Glomerular visceral epithelial cell (primary cell): ENCODE measurements at regions not wholly inside any gene's neighbourhood (a gene's known extent, or its start where the extent isn't known, plus 50 kb on each side); places are given as distances from the start of the nearest gene placed in this dataset.
"Not testable (repeated sequence)": the region's sequence is repeated elsewhere in the genome, so short reads cannot be mapped to it uniquely, and the experiment has no call there.

ENCODE experiments used
- DNase-seq: peaks from one replicate; pipeline ENCODE4 v3.0.0-alpha.2; 2016; ENCODE audit errors: extremely low spot score

DNA sequence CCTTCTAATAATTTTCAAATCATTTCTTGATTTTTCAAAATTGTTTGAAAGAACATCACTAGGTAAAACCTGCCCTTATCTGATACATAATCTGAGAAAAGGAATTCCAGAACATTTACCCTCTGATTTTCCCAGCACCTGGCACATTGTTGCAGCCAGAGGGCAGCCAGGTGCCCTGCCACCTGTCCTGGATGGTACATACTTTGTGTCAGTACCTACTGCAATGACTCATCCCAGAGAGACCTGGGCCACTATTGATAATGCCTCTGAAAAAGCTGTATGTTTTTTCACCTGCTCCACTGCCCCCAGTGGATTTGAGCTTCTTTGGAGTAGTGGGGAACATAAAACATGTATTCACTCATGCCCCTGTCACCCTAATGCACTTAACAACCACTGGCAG, 648.9 kb upstream of the GBE1 start:
- DNase-seq: no peak

DNA sequence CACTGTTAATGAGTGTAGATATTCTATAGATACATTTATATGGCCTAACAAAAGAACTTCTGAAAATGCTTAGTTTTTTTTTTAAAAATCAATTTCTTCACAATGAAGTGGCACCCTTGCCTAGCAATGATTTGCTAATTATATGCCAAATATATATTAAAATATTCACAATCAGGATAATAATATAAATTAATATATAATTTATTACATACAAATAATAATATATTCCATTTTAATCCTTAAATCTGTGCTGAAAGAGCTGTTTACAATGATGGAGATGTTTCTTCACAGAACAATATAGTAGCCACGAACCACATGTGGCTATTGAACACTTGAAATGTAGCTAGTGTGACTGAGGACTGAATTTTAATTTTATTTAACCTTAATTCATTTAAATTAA, 648.4 kb upstream of the GBE1 start:
- no peak for DNase-seq

DNA sequence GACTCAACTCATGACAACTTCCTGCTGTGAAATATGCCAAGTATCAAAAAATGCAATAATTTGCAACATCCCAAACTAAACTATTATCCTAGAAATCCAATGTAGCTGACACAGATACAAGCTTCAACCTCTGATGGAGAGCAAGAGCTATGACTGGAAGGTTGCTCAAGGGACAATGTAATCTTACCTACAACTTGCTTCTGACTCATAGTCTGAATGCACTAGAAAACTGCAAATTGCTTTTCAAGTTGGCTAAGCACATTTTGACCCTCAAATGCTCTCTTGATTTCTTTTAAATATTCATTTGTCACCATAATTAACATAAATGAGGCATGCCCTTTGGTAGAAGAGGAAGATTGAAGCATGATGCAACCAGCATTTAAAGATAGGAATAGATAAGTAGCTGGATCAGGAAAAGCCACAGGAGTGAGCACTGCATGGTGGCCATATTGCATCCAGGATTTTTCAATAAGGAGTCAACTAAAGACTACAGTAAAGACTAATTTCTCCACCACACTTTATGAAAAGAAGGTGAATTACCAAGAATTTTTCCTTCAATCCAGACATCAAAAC, 630.8 kb upstream of the GBE1 start:
- no peak for DNase-seq

DNA sequence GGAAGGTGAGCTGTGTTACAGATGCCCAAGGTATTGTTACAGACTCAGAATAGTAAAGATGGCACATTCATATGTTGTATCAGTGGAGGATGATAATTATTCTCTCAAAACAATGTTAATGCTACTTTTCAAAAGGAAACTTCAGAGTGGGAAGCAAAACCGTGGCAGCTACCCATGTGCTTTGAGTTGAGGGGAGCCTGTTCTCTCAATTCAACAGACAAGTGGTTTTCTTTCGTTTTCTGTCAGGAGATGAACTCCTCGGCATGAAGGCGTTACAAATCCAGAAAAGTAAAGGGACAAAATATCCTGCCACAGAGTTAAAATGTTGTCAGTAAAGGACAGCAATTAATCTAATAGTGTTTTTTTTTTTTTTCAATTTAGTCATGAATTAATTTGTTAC, 629.4 kb upstream of the GBE1 start:
- DNase-seq: no peak

DNA sequence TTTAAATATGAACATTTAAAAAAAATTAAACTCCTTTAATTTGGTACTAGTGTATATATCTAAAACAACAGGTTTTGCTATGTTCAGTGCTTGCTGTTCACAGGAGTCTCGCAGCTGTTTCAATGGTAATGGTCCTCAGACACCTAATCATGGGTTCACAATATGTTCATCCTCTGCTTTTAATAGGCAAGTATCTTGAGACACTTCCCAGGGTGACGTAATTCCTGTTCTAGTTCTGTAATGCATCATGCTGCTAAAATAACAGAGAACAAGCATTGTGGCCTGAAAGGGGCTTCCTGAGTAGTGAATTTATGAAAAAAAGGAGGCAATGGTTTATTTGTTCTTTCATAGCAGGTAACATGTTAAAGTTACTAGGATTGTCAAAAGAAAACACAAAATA, 625.2 kb upstream of the GBE1 start:
- no peak for DNase-seq

DNA sequence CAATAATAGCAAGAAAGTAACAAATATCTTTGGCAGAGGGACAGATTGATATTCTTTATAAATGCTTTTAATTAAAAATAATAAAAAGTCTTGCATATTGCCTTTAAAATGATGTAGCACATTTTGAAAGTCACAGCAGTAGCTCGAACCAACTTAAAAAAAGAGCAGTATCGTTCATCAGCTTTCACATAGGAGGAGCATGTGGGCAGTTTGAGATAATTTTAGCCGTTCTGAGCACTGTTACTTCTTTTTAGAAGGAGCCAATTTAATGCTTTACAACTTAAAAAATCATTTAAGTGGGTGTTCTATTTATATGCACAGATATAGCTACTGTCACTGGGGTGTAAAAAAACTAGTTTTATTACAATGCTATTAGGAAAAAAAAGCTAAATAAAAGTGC, 622.7 kb upstream of the GBE1 start:
- no peak for DNase-seq

DNA sequence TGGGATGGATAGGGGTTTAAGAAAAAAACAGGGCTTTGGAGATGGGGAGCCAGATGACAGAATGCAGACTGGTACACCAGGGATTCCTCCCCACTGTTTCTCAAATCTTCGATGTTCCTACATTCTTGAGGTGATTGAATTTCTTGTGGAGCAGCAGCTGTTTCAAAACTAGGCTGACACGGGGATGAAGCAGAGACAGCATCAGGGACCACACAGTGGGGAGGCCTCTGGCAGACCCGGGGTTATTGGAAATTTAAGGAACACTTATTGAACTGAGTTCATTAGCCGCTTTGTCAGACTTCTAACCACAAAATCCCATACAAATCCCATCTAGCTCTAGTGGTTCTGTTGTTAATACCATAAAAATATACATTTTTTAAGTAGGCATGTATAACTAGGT, 621.4 kb upstream of the GBE1 start:
- DNase-seq: no peak

DNA sequence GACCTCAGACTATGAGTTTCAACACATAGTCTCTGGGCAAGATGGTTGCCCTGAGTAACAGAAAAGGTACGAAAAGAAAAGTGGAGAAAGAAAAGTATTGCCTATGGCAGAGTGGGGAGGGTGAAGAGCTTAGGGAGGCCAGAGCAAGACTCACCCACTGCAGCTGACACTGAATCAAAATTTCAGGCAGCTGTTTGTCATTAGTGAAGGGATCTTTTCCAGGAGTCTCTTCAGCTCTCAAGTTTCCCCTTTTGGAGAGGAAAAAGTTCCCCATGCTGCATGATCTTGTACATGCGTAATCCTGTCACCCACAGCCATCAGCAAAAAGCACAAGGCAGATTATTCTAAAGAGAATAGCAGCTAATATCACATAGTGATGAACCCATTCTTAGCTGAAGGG, 616.9 kb upstream of the GBE1 start:
- DNase-seq: no peak

DNA sequence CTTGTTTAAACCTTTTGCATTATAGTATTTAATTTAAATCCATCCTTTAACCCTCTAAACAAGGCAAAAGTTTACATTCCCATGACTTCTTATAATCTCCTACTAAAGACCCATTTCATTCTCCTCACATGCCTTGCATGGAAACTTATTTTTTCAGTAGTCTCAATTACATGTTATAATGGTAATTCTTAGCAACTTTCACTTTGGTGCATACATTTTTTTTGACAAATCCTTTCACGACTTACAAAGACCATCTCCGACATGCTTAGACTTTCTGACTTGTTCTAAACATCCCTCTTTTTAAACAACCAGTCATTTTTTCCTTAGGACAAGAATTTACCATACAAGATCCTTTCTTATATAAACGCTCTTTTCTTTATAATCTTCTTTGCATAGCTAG, 615.4 kb upstream of the GBE1 start:
- no peak for DNase-seq

DNA sequence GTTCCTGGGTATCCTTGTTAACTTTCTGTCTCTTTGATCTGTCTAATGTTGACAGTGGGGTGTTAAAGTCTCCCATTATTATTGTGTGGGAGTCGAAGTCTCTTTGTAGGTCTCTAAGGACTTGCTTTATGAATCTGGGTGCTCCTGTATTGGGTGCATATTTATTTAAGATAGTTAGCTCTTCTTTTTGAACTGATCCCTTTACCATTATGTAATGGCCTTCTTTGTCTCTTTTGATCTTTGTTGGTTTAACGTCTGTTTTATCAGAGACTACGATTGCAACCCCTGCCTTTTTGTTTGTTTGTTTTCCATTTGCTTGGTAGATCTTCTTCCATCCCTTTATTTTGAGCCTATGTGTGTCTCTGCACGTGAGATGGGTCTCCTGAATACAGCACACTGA, 612.4 kb upstream of the GBE1 start:
- DNase-seq: not testable (repeated sequence)

DNA sequence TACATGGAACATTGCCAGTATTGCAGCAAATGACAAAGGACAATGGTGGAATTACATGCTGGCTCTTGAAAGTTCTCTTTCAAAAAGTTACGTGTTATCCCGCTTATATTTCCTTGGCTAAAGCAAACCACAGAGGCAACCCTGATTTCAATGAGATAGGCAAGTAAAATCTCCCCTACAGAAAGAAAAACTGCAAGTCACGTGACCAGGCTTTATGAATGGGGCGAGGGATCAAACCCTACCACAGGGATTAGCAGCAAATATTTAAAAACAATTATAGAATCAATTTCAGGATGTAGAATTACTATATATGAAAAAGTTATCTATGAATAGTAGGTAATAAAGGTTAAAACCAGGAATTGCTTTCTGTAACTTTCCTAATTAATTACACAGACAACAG, 603.4 kb upstream of the GBE1 start:
- DNase-seq: no peak

DNA sequence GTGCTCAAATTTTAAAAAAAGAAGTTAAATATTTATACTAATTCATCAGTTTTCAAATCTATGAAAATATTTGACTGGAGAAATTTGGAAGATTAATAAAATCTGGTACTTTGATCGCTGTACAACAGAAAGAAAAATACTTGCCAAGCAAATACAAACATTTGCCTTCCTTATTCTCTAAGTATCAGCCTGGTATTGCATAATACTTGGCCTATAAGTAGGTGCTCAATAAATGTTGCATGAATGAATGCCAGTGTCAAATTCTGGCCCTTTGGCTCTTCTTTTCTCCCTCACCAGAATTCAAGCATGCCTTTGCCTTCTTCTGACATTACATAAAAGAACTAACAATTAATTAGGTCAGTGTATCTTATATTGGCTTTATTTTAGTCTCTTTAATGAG, 601.7 kb upstream of the GBE1 start:
- DNase-seq: no peak

DNA sequence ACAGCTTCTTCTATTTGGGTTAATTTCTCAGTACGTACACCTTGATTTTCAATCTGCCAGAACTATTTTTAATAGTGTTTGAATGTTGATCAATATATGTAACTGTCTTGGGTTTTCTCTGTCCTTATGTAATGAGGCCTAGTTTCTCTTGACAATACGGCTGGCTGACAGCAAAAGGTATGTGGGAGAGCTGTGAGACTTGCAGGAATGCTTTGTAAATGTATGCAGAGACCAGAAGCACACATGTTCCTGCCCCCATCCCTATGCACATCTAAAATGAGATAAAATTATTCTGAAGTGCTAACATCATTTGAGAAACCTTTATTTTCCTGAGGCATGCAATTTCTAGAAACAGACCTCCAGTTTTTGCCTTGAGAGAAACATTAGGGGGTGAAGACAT, 593.8 kb upstream of the GBE1 start:
- DNase-seq: no peak

DNA sequence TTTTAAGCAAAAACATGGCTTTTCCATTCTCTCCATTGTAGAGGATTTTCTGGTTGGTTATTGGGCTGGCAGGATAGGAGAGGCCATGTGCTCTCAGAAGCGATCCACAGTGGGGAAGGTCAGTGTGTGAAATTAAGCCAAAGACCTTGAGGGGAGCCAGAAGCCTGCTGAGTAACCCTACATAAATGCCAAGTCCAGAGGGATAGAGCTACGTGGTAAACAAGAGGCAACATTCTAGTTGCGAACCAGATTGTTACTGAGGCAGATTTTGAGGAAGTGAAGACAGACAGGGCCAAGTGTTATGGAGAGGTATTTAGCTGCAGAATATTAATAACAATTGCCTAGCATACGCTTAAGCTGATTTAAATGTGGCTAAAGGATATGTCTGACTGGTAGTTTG, 592.8 kb upstream of the GBE1 start:
- no peak for DNase-seq

DNA sequence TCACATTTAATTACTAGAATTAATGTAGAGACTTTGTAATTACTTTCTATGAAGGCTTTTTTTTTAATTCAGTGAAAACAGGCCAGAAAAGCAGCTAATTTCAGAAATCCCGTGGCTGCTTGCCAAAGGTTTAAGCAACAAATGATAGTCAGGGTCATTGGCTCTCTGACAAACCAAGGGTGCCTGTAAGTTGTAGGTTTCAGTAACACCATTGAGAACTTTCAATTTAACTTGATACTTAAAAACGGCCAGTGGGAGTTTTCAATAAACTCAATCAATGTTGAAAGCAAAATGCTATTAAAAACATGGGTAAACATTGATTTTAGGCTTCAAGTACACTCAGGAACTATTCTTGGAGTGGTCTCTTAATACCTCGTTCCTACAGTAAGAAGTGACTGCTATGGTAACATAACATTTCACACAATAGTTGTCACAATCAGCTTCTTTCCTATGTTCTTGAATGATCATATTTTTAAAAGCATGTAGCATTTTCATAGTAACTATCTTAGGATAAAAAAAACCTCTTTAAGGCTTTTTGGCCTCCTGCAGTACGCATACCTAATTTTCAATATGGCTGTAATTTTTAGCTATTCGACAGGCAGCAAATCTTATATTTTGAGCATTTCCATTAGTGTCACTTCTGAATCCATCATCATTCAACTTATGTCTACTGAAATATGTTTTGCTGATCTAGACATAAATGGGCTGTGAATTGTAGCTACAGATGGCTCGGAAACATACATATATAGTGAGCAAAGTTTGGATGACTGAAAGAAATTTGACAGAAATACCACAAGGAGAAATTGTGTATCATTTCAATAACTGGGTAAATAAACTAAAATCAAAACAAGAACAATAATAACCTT, 592.1 kb upstream of the GBE1 start:
- DNase-seq: no peak

DNA sequence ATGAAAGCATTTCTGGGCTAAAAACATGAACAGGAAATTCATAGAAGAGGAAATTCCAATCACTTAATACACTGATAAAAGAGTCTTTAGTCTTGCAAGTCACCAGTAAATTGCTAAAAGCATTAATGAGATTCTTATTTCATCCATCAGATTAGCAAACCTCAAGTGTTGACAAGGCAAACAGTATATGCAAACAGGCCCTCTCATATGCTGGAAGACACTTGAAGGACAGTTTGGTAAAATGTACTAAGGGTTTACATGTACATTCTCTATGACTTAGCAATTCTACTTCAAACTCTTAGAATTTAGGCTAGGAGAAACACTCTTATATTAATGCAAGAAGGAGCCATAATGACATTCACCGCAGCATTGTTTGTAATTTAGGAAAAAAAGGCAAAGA, 586.1 kb upstream of the GBE1 start:
- no peak for DNase-seq

DNA sequence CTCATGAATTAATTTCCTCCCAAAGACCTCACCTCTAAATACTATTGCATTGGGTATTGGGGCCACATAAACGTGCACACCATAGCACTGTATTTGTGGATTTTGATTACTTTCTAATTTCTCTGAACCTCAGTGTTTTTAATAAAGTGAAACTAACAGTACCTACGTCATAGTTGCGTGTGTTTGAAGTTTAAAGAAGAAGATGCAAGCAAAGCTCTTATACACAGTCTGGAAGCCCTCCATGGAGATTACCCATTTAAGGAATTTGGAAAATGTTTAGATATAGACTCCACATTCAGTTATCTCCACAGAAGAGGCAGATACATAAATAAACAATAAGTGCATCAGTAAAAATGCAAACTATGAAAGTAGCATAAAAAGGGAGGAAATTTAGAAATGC, 581.1 kb upstream of the GBE1 start:
- no peak for DNase-seq

DNA sequence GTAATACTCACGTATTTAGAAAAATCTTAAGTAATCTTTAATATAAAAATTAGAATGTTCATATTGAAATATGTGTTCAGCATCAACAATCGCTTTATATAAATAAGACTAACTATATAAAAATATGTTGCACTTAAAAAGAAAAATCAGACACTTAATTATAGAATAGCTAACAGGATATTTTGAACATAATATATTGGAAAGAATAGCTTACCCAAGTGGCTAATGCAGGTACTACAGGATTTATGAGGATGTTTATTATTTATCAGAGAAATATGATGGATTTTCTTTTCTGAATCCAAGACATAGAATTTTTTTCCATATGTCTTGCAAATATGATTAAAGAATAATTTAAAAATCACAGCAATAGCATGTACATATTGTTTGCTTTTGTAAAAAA, 567.9 kb upstream of the GBE1 start:
- no peak for DNase-seq

DNA sequence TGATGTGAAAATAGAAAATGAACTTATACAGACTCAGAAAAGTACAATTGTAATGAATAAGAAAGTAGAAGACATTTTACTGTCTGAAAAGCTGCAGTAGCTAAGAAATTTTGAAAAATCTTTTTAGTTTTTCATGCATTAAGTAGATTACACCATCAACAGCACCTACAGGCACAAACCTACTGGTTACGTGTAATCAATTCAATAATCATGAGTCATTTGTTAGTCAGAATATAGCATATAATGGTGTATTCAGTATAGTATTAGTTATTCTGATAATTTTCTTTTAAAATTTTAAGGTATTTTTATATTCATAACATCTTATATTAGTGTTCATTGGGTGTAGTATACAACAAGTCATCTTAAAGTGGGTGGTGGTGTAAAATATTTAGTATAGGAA, 550.5 kb upstream of the GBE1 start:
- no peak for DNase-seq

DNA sequence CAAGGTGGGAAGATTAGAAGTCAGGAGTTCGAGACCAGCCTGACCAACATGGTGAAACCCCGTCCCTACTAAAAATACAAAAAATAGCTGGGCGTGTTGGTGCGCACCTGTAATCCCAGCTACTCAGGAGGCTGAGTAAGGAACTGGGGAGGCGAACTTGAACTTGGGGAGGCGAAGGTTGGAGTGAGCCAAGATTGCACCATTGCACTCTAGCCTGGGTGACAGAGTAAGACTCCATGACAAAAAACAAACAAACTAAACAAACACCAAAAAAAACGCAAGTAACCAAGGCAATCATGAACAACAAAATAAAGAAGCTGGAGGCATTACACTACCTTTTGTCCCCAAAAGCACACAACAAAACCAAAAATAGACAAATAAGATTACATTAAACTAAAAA, 547.3 kb upstream of the GBE1 start:
- no peak for DNase-seq

DNA sequence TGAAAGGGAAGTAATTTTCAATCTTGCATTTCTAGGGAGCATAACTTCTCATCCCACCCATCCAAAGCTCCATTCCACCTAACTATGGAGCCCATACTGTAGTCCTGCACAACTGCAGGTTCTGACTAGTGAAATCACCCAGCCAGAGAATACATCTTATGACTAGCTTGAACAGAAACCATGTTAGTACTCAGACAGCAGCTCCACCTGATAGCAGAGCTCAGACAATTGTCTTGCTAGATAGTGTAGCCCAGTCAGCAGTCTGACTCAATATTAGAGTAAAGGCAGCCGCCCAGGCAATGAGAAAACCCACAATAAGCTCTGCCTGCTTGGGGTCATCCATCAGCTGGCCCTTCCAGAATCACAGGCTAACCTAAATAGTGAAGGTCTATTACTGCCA, 544.7 kb upstream of the GBE1 start:
- DNase-seq: no peak

DNA sequence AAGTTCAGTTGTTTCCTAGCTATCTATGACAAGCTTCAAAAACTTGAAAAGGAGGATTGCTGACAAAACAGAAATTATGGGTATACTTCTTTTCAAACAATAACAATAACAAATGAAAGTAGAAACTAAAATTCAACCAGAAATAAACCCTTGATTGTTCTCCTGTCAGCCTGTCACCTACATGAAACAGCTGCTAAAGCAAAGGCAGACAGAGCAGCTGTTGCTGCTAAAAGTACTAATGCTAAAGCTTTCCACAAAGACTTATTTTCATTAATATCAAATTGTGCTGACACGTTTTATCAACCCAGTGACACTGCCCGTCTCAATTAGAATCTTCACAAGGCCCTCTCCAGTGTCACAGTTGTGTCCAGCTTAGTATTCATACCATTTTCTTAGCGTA, 533.2 kb upstream of the GBE1 start:
- DNase-seq: no peak

DNA sequence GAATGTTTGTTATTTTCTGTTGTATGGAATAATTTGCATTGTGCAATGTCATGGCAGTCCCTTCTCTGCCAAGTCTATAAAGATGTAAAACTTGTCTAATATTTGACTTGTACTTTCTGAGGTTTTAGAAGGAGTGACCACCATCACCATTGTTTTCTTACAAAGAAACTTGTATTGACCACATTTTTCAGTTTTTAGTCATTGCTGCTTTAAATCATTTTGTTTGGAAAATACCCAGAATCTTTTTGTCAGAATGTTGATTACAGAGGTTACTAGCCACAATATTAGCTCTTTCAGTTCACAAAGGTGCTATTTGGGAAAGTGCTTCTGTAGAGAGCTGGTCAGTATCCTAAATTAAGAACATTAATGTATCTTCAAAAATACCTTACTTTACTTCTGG, 532.4 kb upstream of the GBE1 start:
- DNase-seq: no peak

DNA sequence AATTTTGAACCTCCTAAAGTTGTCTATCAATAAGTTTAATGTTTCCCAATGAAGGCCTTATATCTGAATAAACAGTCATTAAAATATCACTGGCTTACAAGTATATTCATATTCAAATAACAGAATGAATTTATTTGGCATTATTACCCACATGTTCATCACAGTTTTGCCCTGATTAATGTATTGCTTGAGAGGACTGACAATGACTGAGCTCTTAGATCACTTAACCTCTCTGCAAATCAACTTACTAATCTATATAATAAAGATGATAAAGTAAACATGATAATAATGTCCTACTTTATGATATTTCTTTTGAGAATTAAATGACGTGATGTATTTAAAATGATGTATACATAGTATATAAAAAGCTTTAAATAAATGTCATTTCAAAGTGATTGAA, 532.0 kb upstream of the GBE1 start:
- DNase-seq: no peak
